Body of pancreas (tissue), 4 donors: ENCODE measurements at regions not wholly inside any gene's neighbourhood (a gene's known extent, or its start where the extent isn't known, plus 50 kb on each side); places are given as distances from the start of the nearest gene placed in this dataset.

Experiments used
- ATAC-seq: fragments of 150-250 bp; one replicate; pipeline ENCODE4 v1.9.1; 2016
- DNase-seq, 4 donors: peaks; one replicate each; pipeline ENCODE4 v3.0.0-alpha.2; 2019
- H3K27ac ChIP-seq, 4 donors: fragments of 200-600 bp; sonication (generic); 1 replicate in 3 of 4; 2 replicates in 1 of 4; pipeline versions ENCODE4 v1.5.1 to v1.6.1; 2016 to 2019; ENCODE audit warnings: mild to moderate bottlenecking in 1 of 4, mixed read lengths in 1 of 4, moderate library complexity in 1 of 4
- H3K27me3 ChIP-seq, 2 donors: fragments of 200-600 bp; sonication (generic); one replicate each; pipeline ENCODE4 v1.6.0; 2016; ENCODE audit warnings: mild to moderate bottlenecking in 1 of 2
- H3K36me3 ChIP-seq, 2 donors: fragments of 200-600 bp; sonication (generic); replicated peaks in 1 of 2; 2 replicates each; pipeline ENCODE4 v1.5.1; 2016; ENCODE audit warnings: low read depth in 2 of 2; ENCODE audit not compliant: insufficient read depth in 1 of 2
- H3K4me1 ChIP-seq: fragments of 200-600 bp; sonication (generic); one replicate; pipeline ENCODE4 v1.6.0; 2016
- H3K4me3 ChIP-seq, 2 donors: fragments of 200-600 bp; sonication (generic); 1 replicate in 1 of 2; 2 replicates in 1 of 2; pipeline ENCODE4 v1.5.1; 2016 to 2019
- H3K9me3 ChIP-seq, 3 donors: fragments of 200-600 bp; sonication (generic); 1 replicate in 2 of 3; 2 replicates in 1 of 3; pipeline ENCODE4 v1.5.1; 2016
- CTCF ChIP-seq, 7 experiments: fragments of 450-650 bp in 4 of 7; fragments of 200-600 bp in 3 of 7; sonication (generic) in 3 of 7; IDR thresholded peaks; one replicate each; pipeline ENCODE4 v1.5.1; 2016 to 2019; ENCODE audit warnings: antibody characterized with exemption in 7 of 7
- POLR2A ChIP-seq, 3 donors: fragments of 450-650 bp; IDR thresholded peaks; one replicate each; pipeline ENCODE4 v1.6.1; 2016; ENCODE audit warnings: antibody characterized with exemption in 3 of 3, mild to moderate bottlenecking in 2 of 3
- WGBS, 2 donors: methylation state at CpG; one replicate each; pipeline ENCODE4 v1.1.5; 2017; 5-methylcytosine and 5-hydroxymethylcytosine counted together
- intact Hi-C: fragments of 100-400 bp; cut with DNase I; formaldehyde crosslinking; loops from one replicate; pipeline ENCODE4 v1.15.1; 2023

DNA sequence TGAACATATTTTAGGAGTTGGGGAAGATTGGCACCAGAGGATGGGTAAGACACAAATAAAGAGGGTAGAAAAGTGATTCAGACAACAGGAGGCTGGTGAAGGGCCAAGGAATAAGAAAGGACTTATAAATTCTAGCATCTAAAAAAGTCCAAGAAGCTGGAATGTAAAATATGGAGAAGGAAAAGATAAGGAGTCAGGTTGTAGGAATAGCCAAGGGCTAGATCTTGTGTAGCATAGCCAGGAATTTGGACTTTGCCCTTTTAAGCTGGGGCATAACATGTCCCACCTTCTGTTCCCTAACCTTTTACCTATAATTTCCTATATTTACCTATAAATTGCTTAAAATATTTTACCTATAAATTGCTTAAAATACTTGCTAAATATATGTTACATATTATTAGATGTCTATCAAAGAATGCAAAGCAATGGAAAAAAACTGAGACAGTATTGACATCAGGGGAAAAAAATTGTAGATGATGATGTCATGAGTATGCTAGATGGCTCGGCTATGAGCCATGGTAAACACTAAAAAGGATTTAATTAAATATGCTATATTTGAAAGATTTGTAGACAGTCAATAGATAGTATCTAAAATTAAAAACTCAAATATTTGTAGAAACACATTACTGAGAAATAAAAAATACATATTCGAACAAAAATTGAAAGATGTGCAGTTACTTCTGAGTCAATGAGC is 99.7 kb upstream of the PLEKHG7 start:
- intact Hi-C loops, result no loop called here
- DNase-seq (no peak), ATAC-seq (no peak)
- TF ChIP-seq CTCF (IDR thresholded peaks at IDR 0.05) (no peak), POLR2A (IDR thresholded peaks at IDR 0.05) (no peak)
- Histone ChIP-seq H3K27ac (no peak overlapping the region), H3K4me1 (no peaks in the 10 kb centered on the region), H3K4me3 (no peak overlapping the region), H3K27me3 (no peaks in the 10 kb centered on the region), H3K36me3 (no peaks in the 10 kb centered on the region), H3K9me3 (peaks cover 0 to 9% (median 0%) of the 10 kb centered on the region in 3 donors)
- 33 to 40% methylated on average over 2 of the region's 2 CpGs for WGBS, 2 donors

DNA sequence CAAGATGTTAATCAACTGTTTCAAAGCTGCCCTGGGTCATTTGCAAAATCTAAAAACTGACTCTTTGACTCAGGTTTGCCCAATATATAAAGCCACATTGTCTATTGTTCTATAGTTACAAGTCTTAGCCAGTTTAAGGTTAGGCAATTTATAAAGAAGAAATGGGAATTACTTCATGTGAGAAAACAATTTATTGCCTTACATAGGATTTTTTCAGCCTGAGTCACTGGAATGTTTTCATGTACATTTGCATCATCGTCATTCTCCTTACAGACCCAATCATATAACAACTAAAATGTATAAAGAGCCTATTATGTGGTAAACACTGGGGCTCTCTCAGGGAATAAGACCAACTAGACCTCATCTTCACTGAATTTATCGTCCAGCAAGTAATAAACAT is 100.3 kb upstream of the PLEKHG7 start:
- TF ChIP-seq POLR2A (IDR thresholded peaks at IDR 0.05) (no peak), CTCF (IDR thresholded peaks at IDR 0.05) (no peak)
- no peak for ATAC-seq
- no peak for DNase-seq
- no peaks in the 10 kb centered on the region for H3K36me3 ChIP-seq
- no peak overlapping the region for H3K4me3 ChIP-seq
- WGBS, 2 donors, result 66 to 71% methylated on average over 2 of the region's 2 CpGs
- no peaks in the 10 kb centered on the region for H3K27me3 ChIP-seq
- H3K4me1 ChIP-seq, result no peaks in the 10 kb centered on the region
- H3K27ac ChIP-seq, result no peak overlapping the region
- peaks cover 0 to 9% (median 0%) of the 10 kb centered on the region in 3 donors for H3K9me3 ChIP-seq
- intact Hi-C loops, result no loop called here

- WGBS, 2 donors, result 80% methylated on average over 6 of the region's 6 CpGs
- no peaks in the 10 kb centered on the region for H3K27me3 ChIP-seq
- no peaks in the 10 kb centered on the region for H3K4me1 ChIP-seq
- no peak overlapping the region for H3K27ac ChIP-seq
- intact Hi-C loops, result no loop called here
- peaks cover 0 to 9% (median 0%) of the 10 kb centered on the region in 3 donors for H3K9me3 ChIP-seq
- no peak overlapping the region for H3K4me3 ChIP-seq
- TF ChIP-seq POLR2A (IDR thresholded peaks at IDR 0.05) (no peak), CTCF (IDR thresholded peaks at IDR 0.05) (no peak)
- no peaks in the 10 kb centered on the region for H3K36me3 ChIP-seq
- no peak for ATAC-seq
- DNase-seq, result no peak
Observed at GRCh38 chr12:92601680-92602079, 101.1 kb upstream of the PLEKHG7 start.

GRCh38 chr12:92601176-92601575 is 101.6 kb upstream of the PLEKHG7 start:
- intact Hi-C loops, result no loop called here
- DNase-seq (no peak), ATAC-seq (no peak)
- Histone ChIP-seq H3K27me3 (no peaks in the 10 kb centered on the region), H3K36me3 (no peaks in the 10 kb centered on the region), H3K4me3 (no peak overlapping the region), H3K9me3 (peaks cover 0 to 9% (median 0%) of the 10 kb centered on the region in 3 donors), H3K4me1 (no peaks in the 10 kb centered on the region), H3K27ac (no peak overlapping the region)
- TF ChIP-seq POLR2A (IDR thresholded peaks at IDR 0.05) (no peak), CTCF (IDR thresholded peaks at IDR 0.05) (no peak)

DNA sequence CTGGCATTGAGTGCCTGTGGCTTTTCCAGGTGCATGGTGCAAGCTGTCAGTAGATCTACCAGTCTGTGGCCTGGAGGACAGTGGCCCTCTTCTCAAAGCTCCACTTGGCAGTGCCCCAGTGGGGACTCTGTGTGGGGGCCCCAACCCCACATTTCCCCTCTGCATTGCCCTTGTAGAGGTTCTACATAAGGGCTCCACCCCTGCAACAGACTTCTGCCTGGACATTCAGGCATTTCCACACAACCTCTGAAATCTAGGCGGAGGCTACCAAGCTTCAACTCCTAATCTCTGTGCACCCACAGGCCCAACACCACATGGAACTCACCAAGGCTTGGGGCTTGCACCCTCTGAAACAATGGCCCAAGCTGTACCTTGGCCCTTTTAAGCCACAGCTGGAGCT is 102.7 kb upstream of the PLEKHG7 start:
- intact Hi-C loops, result no loop called here
- WGBS, 2 donors, result 100% methylated on average over 1 of the region's 1 CpG
- no peak overlapping the region for H3K4me3 ChIP-seq
- H3K36me3 ChIP-seq, result no peaks in the 10 kb centered on the region
- ATAC-seq (no peak), DNase-seq (no peak)
- H3K9me3 ChIP-seq, result peaks cover 0 to 9% (median 0%) of the 10 kb centered on the region in 3 donors
- H3K27me3 ChIP-seq, result no peaks in the 10 kb centered on the region
- H3K27ac ChIP-seq, result no peak overlapping the region
- H3K4me1 ChIP-seq, result no peaks in the 10 kb centered on the region
- TF ChIP-seq CTCF (IDR thresholded peaks at IDR 0.05) (no peak), POLR2A (IDR thresholded peaks at IDR 0.05) (no peak)
